Muscle layer of duodenum (tissue), 2 donors: ENCODE measurements at regions not wholly inside any gene's neighbourhood (a gene's known extent, or its start where the extent isn't known, plus 50 kb on each side); places are given as distances from the start of the nearest gene placed in this dataset.

ENCODE experiments used
- H3K27ac ChIP-seq: one replicate; pipeline ENCODE4 v1.7.0; 2013; ENCODE audit warnings: mild to moderate bottlenecking, low read length
- H3K27me3 ChIP-seq: one replicate; pipeline ENCODE4 v1.7.0; 2013; ENCODE audit warnings: low read depth, mild to moderate bottlenecking, control low read depth, low read length
- H3K36me3 ChIP-seq, 2 donors: one replicate each; pipeline ENCODE4 v1.7.0; 2013; ENCODE audit warnings: low read length in 2 of 2, control low read depth in 1 of 2, mild to moderate bottlenecking in 1 of 2; ENCODE audit not compliant: insufficient read depth in 2 of 2, control insufficient read depth in 1 of 2
- H3K4me1 ChIP-seq, 2 donors: one replicate each; pipeline ENCODE4 v1.7.0; 2013; ENCODE audit warnings: low read length in 2 of 2, mild to moderate bottlenecking in 2 of 2, control low read depth in 1 of 2, moderate library complexity in 1 of 2; ENCODE audit not compliant: insufficient read depth in 2 of 2, control insufficient read depth in 1 of 2
- H3K4me3 ChIP-seq, 2 donors: one replicate each; pipeline ENCODE4 v1.7.0; 2013; ENCODE audit warnings: low read length in 2 of 2, low read depth in 1 of 2, mild to moderate bottlenecking in 1 of 2
- H3K9me3 ChIP-seq, 2 donors: one replicate each; pipeline ENCODE4 v1.7.0; 2013; ENCODE audit warnings: low read length in 2 of 2, control low read depth in 1 of 2, mild to moderate bottlenecking in 1 of 2; ENCODE audit not compliant: control insufficient read depth in 1 of 2
- donor health status: healthy.

DNA sequence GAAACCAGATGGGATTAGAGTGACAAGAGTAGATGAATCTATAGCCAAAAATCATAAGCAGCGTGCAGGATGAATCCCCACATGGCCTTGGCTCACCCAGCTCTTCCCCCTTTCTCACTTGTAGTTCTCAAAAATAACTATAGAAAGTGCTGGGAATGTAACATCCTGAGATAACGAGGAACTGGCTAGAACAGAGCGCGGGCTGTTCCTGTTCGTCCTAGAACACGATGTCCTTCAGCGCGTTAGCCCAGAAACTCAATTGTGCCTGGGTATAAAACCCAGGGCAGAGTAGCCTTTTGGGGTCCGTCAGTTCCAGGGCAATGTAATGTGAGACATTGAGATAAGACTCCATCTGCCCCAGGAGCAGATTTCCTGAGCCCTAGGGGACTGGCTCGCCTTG, 326.2 kb downstream of the TSHZ3 start:
- no peaks in the 10 kb centered on the region for H3K4me1 ChIP-seq
- H3K27ac ChIP-seq, result no peak overlapping the region
- H3K36me3 ChIP-seq, result no peaks in the 10 kb centered on the region
- no peak overlapping the region for H3K4me3 ChIP-seq
- no peaks in the 10 kb centered on the region for H3K9me3 ChIP-seq
- H3K27me3 ChIP-seq, result no peaks in the 10 kb centered on the region

DNA sequence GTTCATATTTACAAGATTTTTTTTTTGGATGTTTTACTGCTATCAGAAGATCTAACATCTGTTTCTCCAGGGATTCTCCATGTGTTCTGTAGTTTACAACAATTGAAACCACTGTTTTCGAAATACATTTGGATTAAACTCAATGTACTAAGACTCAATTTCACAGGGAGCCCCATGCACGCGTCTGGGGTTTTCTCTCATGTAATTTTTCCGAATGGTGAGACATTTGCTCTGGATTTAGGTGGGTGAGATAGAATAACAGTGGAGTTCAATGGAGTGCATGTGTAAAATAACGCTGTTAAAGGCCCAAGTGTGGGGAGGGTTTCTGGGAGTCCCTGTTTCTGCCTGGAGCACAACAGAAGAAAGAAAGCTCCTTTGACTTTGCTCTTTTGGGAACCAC, 330.3 kb downstream of the TSHZ3 start:
- no peak overlapping the region for H3K27ac ChIP-seq
- H3K4me3 ChIP-seq, result no peak overlapping the region
- no peaks in the 10 kb centered on the region for H3K4me1 ChIP-seq
- H3K9me3 ChIP-seq, result no peaks in the 10 kb centered on the region
- H3K36me3 ChIP-seq, result no peaks in the 10 kb centered on the region
- H3K27me3 ChIP-seq, result no peaks in the 10 kb centered on the region

- no peaks in the 10 kb centered on the region for H3K27me3 ChIP-seq
- no peak overlapping the region for H3K27ac ChIP-seq
- H3K36me3 ChIP-seq, result no peaks in the 10 kb centered on the region
- no peak overlapping the region for H3K4me3 ChIP-seq
- H3K4me1 ChIP-seq, result no peaks in the 10 kb centered on the region
- H3K9me3 ChIP-seq, result no peaks in the 10 kb centered on the region
Observed at GRCh38 chr19:31015778-31016177, 333.5 kb downstream of the TSHZ3 start.

GRCh38 chr19:31014668-31015067, 334.6 kb downstream of the TSHZ3 start:
- Histone ChIP-seq H3K27me3 (no peaks in the 10 kb centered on the region), H3K9me3 (no peaks in the 10 kb centered on the region), H3K27ac (no peak overlapping the region), H3K4me3 (no peak overlapping the region), H3K4me1 (no peaks in the 10 kb centered on the region), H3K36me3 (no peaks in the 10 kb centered on the region)

DNA sequence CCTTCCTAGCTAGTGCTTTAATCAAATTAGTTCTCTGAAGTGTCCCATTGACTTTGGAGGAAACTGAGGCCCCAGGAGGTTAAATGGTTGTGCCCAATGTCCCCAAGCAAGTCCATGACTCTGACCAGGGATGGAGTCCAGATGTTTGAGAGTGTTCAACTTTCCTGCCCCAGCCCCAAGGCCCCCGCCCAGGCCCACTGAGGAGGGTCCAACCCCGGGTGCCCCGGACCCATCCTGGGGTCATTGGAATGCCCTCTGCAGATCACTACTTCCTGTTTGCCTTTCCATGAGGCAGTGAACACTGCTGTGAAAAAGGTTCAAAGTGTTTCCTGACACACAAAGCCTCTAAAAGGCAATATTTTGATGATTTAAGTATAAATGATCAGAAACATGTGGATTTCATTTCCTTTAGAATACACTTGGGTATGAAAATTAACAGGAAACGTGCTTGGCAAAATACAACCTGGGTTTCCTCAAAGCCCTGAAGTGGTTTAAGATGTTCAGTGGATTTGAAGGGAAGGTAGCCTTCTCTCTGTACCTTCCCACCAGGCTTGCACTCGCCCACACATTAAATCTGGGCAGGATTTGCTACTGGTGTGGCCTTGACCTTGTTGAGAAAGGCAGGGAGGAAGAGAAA, 335.7 kb downstream of the TSHZ3 start:
- no peak overlapping the region for H3K27ac ChIP-seq

GRCh38 chr19:31002518-31003244, 346.6 kb downstream of the TSHZ3 start:
- no peaks in the 10 kb centered on the region for H3K9me3 ChIP-seq
- H3K27ac ChIP-seq, result no peak overlapping the region
- H3K27me3 ChIP-seq, result no peaks in the 10 kb centered on the region
- no peak overlapping the region for H3K4me3 ChIP-seq
- no peaks in the 10 kb centered on the region for H3K4me1 ChIP-seq
- no peaks in the 10 kb centered on the region for H3K36me3 ChIP-seq

More for the DNA sequence above, 335.7 kb downstream of the TSHZ3 start:
- no peaks in the 10 kb centered on the region for H3K9me3 ChIP-seq
- no peaks in the 10 kb centered on the region for H3K36me3 ChIP-seq
- no peak overlapping the region for H3K4me3 ChIP-seq
- no peaks in the 10 kb centered on the region for H3K27me3 ChIP-seq
- H3K4me1 ChIP-seq, result no peaks in the 10 kb centered on the region

DNA sequence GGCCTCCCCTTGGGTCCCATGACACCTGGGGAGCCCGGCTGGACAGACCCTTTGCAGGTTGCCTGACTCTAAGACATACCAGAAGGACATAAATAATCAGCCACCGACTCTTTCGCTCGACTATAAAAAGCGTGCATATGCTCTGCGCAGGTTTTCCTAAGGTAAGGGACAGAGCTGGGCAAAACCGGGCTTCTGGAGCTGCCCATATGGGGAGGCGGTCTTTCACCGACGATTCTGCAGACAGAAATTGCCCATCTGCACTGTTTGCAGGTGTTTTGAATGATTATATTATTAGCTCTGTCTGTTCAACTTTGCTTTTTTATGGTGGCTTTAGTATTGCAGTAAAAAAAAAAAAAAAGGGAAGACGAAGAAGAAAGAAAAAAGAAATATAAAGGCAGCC, 347.2 kb downstream of the TSHZ3 start:
- Histone ChIP-seq H3K36me3 (no peaks in the 10 kb centered on the region), H3K9me3 (no peaks in the 10 kb centered on the region), H3K27ac (no peak overlapping the region), H3K4me3 (no peak overlapping the region), H3K27me3 (no peaks in the 10 kb centered on the region), H3K4me1 (no peaks in the 10 kb centered on the region)

GRCh38 chr19:31000913-31001312, 348.3 kb downstream of the TSHZ3 start:
- Histone ChIP-seq H3K27me3 (no peaks in the 10 kb centered on the region), H3K4me3 (no peak overlapping the region), H3K4me1 (no peaks in the 10 kb centered on the region), H3K27ac (no peak overlapping the region), H3K36me3 (no peaks in the 10 kb centered on the region), H3K9me3 (no peaks in the 10 kb centered on the region)

- H3K9me3 ChIP-seq, result no peaks in the 10 kb centered on the region
- H3K4me3 ChIP-seq, result no peak overlapping the region
- no peak overlapping the region for H3K27ac ChIP-seq
- H3K27me3 ChIP-seq, result no peaks in the 10 kb centered on the region
- no peaks in the 10 kb centered on the region for H3K4me1 ChIP-seq
- no peaks in the 10 kb centered on the region for H3K36me3 ChIP-seq
Observed at GRCh38 chr19:30999726-31000125, 349.5 kb downstream of the TSHZ3 start.

DNA sequence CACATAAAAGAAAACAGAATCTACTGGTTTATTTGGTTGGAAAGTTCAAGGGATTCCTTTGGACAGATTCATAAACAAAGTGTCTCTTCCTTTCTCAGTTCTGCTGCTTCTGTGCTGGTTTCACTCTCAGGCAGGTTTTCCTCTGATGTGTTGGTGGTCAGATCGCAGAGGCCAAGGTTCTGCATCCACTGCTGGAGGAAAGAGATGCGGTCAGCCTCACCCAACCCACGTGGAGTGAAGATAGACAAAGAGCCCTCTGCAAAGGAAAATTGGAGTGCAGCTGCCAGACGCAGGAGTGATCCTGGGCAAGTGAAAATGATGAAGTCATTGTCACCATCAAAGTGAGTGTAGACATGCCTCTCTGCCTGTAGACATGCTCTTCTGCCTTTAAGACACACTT, 352.0 kb downstream of the TSHZ3 start:
- Histone ChIP-seq H3K9me3 (no peaks in the 10 kb centered on the region), H3K4me3 (no peak overlapping the region), H3K36me3 (no peaks in the 10 kb centered on the region), H3K27ac (no peak overlapping the region), H3K4me1 (no peaks in the 10 kb centered on the region), H3K27me3 (no peaks in the 10 kb centered on the region)

DNA sequence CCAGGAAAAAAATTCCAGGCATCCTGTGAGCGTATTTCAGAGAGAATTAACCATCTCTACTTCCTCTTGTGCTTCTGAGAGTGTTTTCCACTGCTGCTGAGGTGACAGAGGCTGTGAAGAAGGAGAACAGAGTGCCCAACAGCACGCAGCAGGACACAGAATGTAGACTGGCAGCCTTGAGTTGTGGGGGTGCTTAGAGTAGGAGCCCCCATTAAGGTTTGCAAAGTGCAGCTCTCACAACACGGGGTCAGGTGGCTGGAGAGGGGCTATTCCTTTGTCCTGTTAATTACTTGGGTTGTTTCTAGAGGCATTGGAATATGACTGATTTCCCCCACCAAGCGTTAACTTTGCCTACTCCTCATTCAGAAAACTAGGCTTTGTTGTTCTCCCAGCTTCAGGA, 370.6 kb downstream of the TSHZ3 start:
- Histone ChIP-seq H3K36me3 (no peaks in the 10 kb centered on the region), H3K27ac (no peak overlapping the region), H3K4me3 (no peak overlapping the region), H3K4me1 (no peaks in the 10 kb centered on the region), H3K27me3 (no peaks in the 10 kb centered on the region), H3K9me3 (peaks cover 0 to 16% of the 10 kb centered on the region in 2 donors)

DNA sequence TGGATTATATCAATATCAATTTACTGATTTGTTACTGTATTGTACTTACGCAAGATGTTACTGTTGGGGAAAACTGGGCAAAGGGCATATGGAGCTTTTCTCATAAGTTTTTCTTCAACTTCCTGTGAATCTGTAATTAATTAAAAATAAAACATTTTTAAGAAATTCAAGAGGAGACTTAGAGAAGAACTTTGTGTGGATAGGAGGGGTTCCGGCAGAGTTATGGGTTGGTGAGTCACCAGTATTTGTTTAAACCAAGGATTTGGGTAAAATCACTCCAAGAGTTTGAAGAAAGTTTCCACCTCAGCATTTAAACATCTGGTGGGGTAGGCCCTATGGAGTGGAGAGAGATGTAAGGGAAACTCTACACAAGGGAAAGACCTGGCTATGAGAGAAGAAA, 379.6 kb downstream of the TSHZ3 start:
- no peak overlapping the region for H3K4me3 ChIP-seq

More for the DNA sequence above, 379.6 kb downstream of the TSHZ3 start:
- H3K9me3 ChIP-seq, result no peaks in the 10 kb centered on the region
- H3K4me1 ChIP-seq, result no peaks in the 10 kb centered on the region
- no peaks in the 10 kb centered on the region for H3K36me3 ChIP-seq
- no peaks in the 10 kb centered on the region for H3K27me3 ChIP-seq
- no peak overlapping the region for H3K27ac ChIP-seq
